GM23338 (cell line): ENCODE measurements at regions not wholly inside any gene's neighbourhood (a gene's known extent, or its start where the extent isn't known, plus 50 kb on each side); places are given as distances from the start of the nearest gene placed in this dataset.

Source experiments
- CREB1 ChIP-seq: fragments of 250-450 bp; sonication (Bioruptor Pico); IDR thresholded peaks from 2 replicates; pipeline ENCODE4 v1.5.0; 2020; ENCODE audit warnings: low read depth, mild to moderate bottlenecking, moderate library complexity
- CTCF ChIP-seq, 2 experiments: fragments of 200-600 bp in 1 of 2; sonication (generic) in 1 of 2; conservative IDR thresholded peaks; 2 replicates each; pipeline versions ENCODE4 v1.5.1 to v1.6.1; 2016 to 2017; ENCODE audit warnings: antibody characterized with exemption in 2 of 2, low read depth in 2 of 2, mild to moderate bottlenecking in 2 of 2, moderate library complexity in 1 of 2
- ETS1 ChIP-seq: IDR thresholded peaks from 2 replicates; pipeline ENCODE4 v1.6.1; 2016; ENCODE audit warnings: antibody characterized with exemption
- EZH2 ChIP-seq: fragments of 200-600 bp; sonication (generic); IDR thresholded peaks from one replicate; pipeline ENCODE4 v1.8.0; 2017; ENCODE audit warnings: antibody characterized with exemption, mild to moderate bottlenecking, low read depth; ENCODE audit not compliant: unreplicated experiment
- EZH2phosphoT487 ChIP-seq: fragments of 200-600 bp; sonication (generic); IDR thresholded peaks from one replicate; pipeline ENCODE4 v1.8.1; 2018; ENCODE audit warnings: antibody characterized with exemption; ENCODE audit not compliant: unreplicated experiment
- JUNB ChIP-seq: IDR thresholded peaks from one replicate; pipeline ENCODE4 v1.6.1; 2016; ENCODE audit warnings: antibody characterized with exemption; ENCODE audit not compliant: unreplicated experiment
- NANOG ChIP-seq: IDR thresholded peaks from 2 replicates; pipeline ENCODE4 v1.6.1; 2016; ENCODE audit warnings: antibody characterized with exemption, borderline replicate concordance
- POLR2AphosphoS5 ChIP-seq: IDR thresholded peaks from 2 replicates; pipeline ENCODE4 v1.6.1; 2016; ENCODE audit warnings: antibody characterized with exemption, low read depth
- REST ChIP-seq: IDR thresholded peaks from one replicate; pipeline ENCODE4 v1.6.1; 2018; ENCODE audit warnings: antibody characterized with exemption; ENCODE audit not compliant: unreplicated experiment
- STAT1 ChIP-seq: IDR thresholded peaks from one replicate; pipeline ENCODE4 v1.6.1; 2016; ENCODE audit warnings: antibody characterized with exemption; ENCODE audit not compliant: unreplicated experiment
- ZNF114 ChIP-seq: fragments of 250-450 bp; sonication (Bioruptor Pico); IDR thresholded peaks from 2 replicates; pipeline ENCODE4 v1.5.0; 2020; ENCODE audit warnings: mild to moderate bottlenecking, moderate library complexity
- ZNF331 ChIP-seq: fragments of 250-450 bp; sonication (Bioruptor Pico); IDR thresholded peaks from 2 replicates; pipeline ENCODE4 v1.5.0; 2020; ENCODE audit warnings: low read depth, mild to moderate bottlenecking, moderate library complexity
- ZNF462 ChIP-seq: fragments of 250-450 bp; sonication (Bioruptor Pico); IDR thresholded peaks from 2 replicates; pipeline ENCODE4 v1.5.0; 2020; ENCODE audit warnings: mild to moderate bottlenecking, moderate library complexity

GRCh38 chr6:28824793-28825731, 98.7 kb downstream of the TRIM27 start:
- TF ChIP-seq CTCF (conservative IDR thresholded peaks at IDR 0.05; ENCODE audit: low read depth in 2 of 2), result no peak
- no peak for TF ChIP-seq STAT1
- no peak for TF ChIP-seq POLR2AphosphoS5
- TF ChIP-seq EZH2phosphoT487, result no peak
- TF ChIP-seq EZH2, result peak; percentile 91
- no peak for TF ChIP-seq JUNB
- TF ChIP-seq REST, result no peak
- no peak for TF ChIP-seq CREB1
- TF ChIP-seq ZNF331 (CRISPR knock-in tag), result no peak
- TF ChIP-seq ETS1, result no peak
- TF ChIP-seq ZNF114 (CRISPR knock-in tag), result no peak
- TF ChIP-seq NANOG, result no peak
- TF ChIP-seq ZNF462 (CRISPR knock-in tag), result no peak
